Renal cortical epithelial cell (primary cell): ENCODE measurements at regions not wholly inside any gene's neighbourhood (a gene's known extent, or its start where the extent isn't known, plus 50 kb on each side); places are given as distances from the start of the nearest gene placed in this dataset.
"Not testable (repeated sequence)": the region's sequence is repeated elsewhere in the genome, so short reads cannot be mapped to it uniquely, and the experiment has no call there.

Source experiments
- DNase-seq: peaks from one replicate; pipeline ENCODE4 v3.0.0-alpha.2; 2011; ENCODE audit warnings: low read depth

- DNase-seq, result no peak
Observed at GRCh38 chr2:59181347-59181746, 940.2 kb upstream of the FANCL start.

- DNase-seq, result no peak
Observed at GRCh38 chr2:59180621-59181020, 939.5 kb upstream of the FANCL start.

- DNase-seq, result no peak
Observed at GRCh38 chr2:59180111-59180510, 939.0 kb upstream of the FANCL start.

- DNase-seq, result no peak
Observed at GRCh38 chr2:59177748-59178147, 936.6 kb upstream of the FANCL start.

GRCh38 chr2:59176737-59177136 is 935.6 kb upstream of the FANCL start:
- DNase-seq, result no peak

- no peak for DNase-seq
Observed at GRCh38 chr2:59174536-59175243, 933.6 kb upstream of the FANCL start.

- DNase-seq, result no peak
Observed at GRCh38 chr2:59173325-59173724, 932.2 kb upstream of the FANCL start.

- DNase-seq, result no peak
Observed at GRCh38 chr2:59171019-59171418, 929.9 kb upstream of the FANCL start.

- no peak for DNase-seq
Observed at GRCh38 chr2:59168766-59169165, 927.6 kb upstream of the FANCL start.

GRCh38 chr2:59167514-59167913 is 926.4 kb upstream of the FANCL start:
- DNase-seq, result no peak

- not testable (repeated sequence) for DNase-seq
Observed at GRCh38 chr2:59157908-59158307, 916.8 kb upstream of the FANCL start.

- no peak for DNase-seq
Observed at GRCh38 chr2:59151805-59152204, 910.7 kb upstream of the FANCL start.

- DNase-seq, result no peak
Observed at GRCh38 chr2:59150217-59150849, 909.2 kb upstream of the FANCL start.

- no peak for DNase-seq
Observed at GRCh38 chr2:59149271-59149670, 908.1 kb upstream of the FANCL start.

GRCh38 chr2:59112258-59112657 is 871.1 kb upstream of the FANCL start:
- no peak for DNase-seq

- no peak for DNase-seq
Observed at GRCh38 chr2:59096973-59097372, 855.8 kb upstream of the FANCL start.

- DNase-seq, result no peak
Observed at GRCh38 chr2:59093571-59093970, 852.4 kb upstream of the FANCL start.

GRCh38 chr2:59084326-59084725 is 843.2 kb upstream of the FANCL start:
- DNase-seq, result no peak

- DNase-seq, result no peak
Observed at GRCh38 chr2:59083075-59083828, 842.1 kb upstream of the FANCL start.

GRCh38 chr2:59082657-59083056 is 841.5 kb upstream of the FANCL start:
- DNase-seq, result no peak

GRCh38 chr2:59080451-59081181 is 839.5 kb upstream of the FANCL start:
- DNase-seq, result no peak

- DNase-seq, result no peak
Observed at GRCh38 chr2:59077981-59078531, 836.9 kb upstream of the FANCL start.
